ENCODE measurements at regions not wholly inside any gene's neighbourhood (a gene's known extent, or its start where the extent isn't known, plus 50 kb on each side); places are given as distances from the start of the nearest gene placed in this dataset.
"Not testable (repeated sequence)": the region's sequence is repeated elsewhere in the genome, so short reads cannot be mapped to it uniquely, and the experiment has no call there.

- not testable (repeated sequence) for ATAC-seq (replicated peaks); H3K27ac Mint-ChIP-seq; H3K4me3 Mint-ChIP-seq; H3K27me3 Mint-ChIP-seq; H3K9me3 Mint-ChIP-seq; H3K36me3 Mint-ChIP-seq (ENCODE audit: insufficient read depth); DNase-seq; H3K4me1 Mint-ChIP-seq (ENCODE audit: low read depth in 2 of 2)
These were observed 84.7 kb downstream of the MALL start for GRCh38 chr2:110030894-110031293.

DNA sequence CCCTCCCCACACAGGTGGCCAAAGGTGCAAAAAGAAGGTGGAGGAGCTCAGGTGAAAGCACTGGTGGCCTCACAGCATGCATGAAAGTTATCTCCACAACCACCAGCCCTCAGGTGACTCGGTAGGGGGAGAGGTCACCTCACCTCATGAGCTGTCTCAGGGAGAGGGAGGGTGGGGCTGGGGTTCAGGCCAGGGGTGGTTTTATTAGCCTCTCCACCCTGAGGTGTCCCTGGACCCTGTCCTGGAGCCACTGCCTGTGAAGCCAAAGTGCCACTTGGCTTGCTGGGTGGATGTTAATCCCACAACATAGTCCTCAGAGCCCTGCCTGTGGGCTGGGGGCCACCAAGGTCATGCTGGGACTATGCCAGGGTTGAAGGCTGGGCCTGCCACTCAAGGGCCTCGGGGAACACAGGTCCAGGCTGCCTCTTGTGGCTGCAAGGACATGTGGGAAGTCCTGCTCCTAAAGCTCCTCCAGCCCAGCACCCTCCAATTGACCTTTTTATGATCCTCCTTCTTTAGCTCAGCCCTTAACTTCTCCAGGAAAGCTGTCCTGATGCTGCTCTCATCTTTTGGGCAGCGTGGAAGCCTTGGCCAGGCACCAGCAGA, 83.8 kb downstream of the MALL start:
- H3K4me1 Mint-ChIP-seq (ENCODE audit: low read depth in 2 of 2); H3K9me3 Mint-ChIP-seq; ATAC-seq (replicated peaks); H3K27me3 Mint-ChIP-seq; DNase-seq; H3K4me3 Mint-ChIP-seq; H3K27ac Mint-ChIP-seq; H3K36me3 Mint-ChIP-seq (ENCODE audit: insufficient read depth): not testable (repeated sequence)
